ENCODE measurements at regions not wholly inside any gene's neighbourhood (a gene's known extent, or its start where the extent isn't known, plus 50 kb on each side); places are given as distances from the start of the nearest gene placed in this dataset.
A peak's percentile ranks its signal among the peaks of the same experiment; 100 is the strongest.

DNA sequence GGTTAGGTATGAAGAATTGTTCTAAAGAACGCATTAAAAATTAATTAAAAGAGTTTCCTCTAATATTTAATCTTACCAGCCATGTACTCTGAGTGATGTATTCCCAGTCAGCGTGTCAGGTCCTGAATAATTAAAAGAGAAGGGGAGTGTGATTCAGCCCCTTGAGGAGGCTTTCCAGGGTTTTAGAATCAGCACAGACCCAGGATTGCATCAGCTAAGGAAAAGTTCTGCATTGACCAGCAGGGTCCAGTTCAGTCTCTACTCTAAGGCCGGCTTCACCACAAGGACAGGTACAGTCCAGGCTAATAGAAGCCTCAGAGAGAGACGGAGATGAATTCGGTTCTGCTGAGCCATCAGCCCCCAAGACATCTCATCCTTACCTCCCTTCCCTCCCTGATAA lies 499.5 kb upstream of the PROK2 start:
- Mint-ChIP-seq H3K36me3 (ENCODE audit: insufficient read depth) (peaks cover 3% of the 10 kb centered on the region), H3K27ac (no peak overlapping the region), H3K9me3 (peaks cover 3 to 7% of the 10 kb centered on the region in 2 donors), H3K4me1 (ENCODE audit: low read depth in 2 of 2) (no peaks in the 10 kb centered on the region), H3K27me3 (peaks cover 37 to 76% of the 10 kb centered on the region in 2 donors), H3K4me3 (no peak overlapping the region)
- no peak for ATAC-seq (replicated peaks)
- no peak for DNase-seq

DNA sequence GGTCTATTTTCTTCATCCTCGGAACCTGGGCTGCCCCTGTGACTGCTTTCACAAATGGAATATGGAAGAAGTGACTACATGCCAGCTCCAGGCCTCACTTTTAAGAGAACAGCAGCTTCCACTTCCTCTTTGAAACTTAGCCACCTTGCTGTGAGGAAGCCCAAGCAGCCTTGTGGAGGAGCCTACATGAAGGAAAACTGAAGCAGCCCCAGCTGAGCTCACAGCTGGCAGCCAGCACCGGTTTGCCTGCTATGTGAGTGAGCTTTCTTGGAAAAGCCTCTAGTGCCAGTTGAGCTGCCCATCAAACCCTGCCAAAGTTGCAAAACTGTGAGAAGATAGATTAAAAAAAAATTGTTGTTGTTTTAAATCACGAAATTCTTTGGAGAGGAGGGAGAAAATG lies 498.0 kb upstream of the PROK2 start:
- ATAC-seq (replicated peaks): no peak
- H3K27me3 Mint-ChIP-seq: peaks cover 37 to 72% of the 10 kb centered on the region in 2 donors
- no peak overlapping the region for H3K27ac Mint-ChIP-seq
- H3K9me3 Mint-ChIP-seq: peaks cover 3 to 7% of the 10 kb centered on the region in 2 donors
- no peak overlapping the region for H3K4me3 Mint-ChIP-seq
- H3K36me3 Mint-ChIP-seq (ENCODE audit: insufficient read depth): peaks cover 3% of the 10 kb centered on the region
- DNase-seq: no peak
- no peaks in the 10 kb centered on the region for H3K4me1 Mint-ChIP-seq (ENCODE audit: low read depth in 2 of 2)

DNA sequence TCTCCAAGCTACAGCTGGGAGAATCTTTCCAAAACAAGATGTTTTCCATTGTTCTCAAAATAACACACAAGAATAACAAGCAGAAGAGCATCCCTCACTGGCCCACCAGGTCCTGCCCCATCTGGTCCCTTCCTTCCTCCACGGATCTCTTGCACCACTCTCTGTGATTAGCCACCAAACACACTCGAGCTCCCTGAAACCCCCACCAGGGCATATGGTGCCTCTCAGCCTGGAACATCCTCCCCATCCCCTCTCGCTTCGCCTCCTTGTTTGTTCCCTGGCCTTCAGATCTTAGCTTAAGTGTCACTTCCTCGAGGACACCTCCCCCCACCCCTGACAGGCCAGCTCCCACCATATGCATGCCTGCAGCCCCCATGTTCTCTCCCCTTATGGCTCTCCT lies 496.6 kb upstream of the PROK2 start:
- ATAC-seq (replicated peaks) (no peak), DNase-seq (no peak)
- H3K4me1 Mint-ChIP-seq (ENCODE audit: low read depth in 2 of 2): no peaks in the 10 kb centered on the region
- peaks cover 30 to 69% of the 10 kb centered on the region in 2 donors for H3K27me3 Mint-ChIP-seq
- H3K9me3 Mint-ChIP-seq: peaks cover 3 to 7% of the 10 kb centered on the region in 2 donors
- peaks cover 3% of the 10 kb centered on the region for H3K36me3 Mint-ChIP-seq (ENCODE audit: insufficient read depth)
- H3K4me3 Mint-ChIP-seq: no peak overlapping the region
- no peak overlapping the region for H3K27ac Mint-ChIP-seq

DNA sequence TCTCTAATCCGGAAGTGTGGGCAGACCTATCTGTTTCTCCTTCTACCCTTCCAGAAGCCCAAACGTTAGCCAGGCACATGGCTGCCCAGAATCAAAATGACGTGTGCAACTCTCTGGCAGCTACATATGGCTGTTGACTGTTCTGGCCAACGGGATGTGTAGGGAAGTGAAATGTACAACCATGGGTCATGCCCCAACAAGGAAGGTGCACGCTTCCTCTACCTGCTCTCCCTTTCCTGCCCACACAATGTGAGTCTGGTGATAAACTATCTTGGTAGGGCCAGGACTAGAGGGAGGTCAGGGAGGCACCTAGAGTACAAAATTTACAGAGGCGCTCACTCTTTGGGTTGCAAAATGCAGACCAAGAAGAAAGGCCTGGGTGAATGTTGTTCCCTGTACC lies 495.9 kb upstream of the PROK2 start:
- H3K27me3 Mint-ChIP-seq: peaks cover 28 to 62% of the 10 kb centered on the region in 2 donors
- no peaks in the 10 kb centered on the region for H3K4me1 Mint-ChIP-seq (ENCODE audit: low read depth in 2 of 2)
- H3K4me3 Mint-ChIP-seq: no peak overlapping the region
- no peak for DNase-seq
- no peak for ATAC-seq (replicated peaks)
- H3K36me3 Mint-ChIP-seq (ENCODE audit: insufficient read depth): peaks cover 3% of the 10 kb centered on the region
- no peak overlapping the region for H3K27ac Mint-ChIP-seq
- peaks cover 3 to 7% of the 10 kb centered on the region in 2 donors for H3K9me3 Mint-ChIP-seq

DNA sequence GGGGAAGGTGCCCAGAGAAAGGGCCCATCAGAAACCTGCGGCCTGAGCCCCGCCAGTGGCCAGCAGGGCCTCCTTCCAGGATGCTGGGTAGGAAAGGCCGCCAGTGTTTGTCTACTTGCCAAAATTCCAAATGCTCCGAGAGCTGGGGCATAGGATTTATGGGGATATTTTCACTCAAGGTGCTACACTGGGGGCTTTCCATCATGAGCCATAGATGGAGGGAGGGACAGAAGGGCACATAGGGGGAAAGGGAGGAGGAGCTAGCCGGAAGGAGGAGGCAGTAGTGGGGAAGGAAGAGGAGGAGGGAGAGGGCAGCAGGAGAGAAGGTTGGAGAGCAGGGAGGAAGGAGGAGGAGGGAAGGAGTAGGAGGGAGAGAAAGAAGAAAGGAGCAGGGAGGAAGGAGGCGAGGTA lies 494.7 kb upstream of the PROK2 start:
- no peak for ATAC-seq (replicated peaks)
- peaks cover 0 to 3% of the 10 kb centered on the region in 2 donors for H3K4me1 Mint-ChIP-seq (ENCODE audit: low read depth in 2 of 2)
- H3K27me3 Mint-ChIP-seq: peaks cover 28 to 54% of the 10 kb centered on the region in 2 donors
- peaks cover 3 to 7% of the 10 kb centered on the region in 2 donors for H3K9me3 Mint-ChIP-seq
- DNase-seq: no peak
- no peak overlapping the region for H3K4me3 Mint-ChIP-seq
- no peak overlapping the region for H3K27ac Mint-ChIP-seq
- H3K36me3 Mint-ChIP-seq (ENCODE audit: insufficient read depth): no peaks in the 10 kb centered on the region

DNA sequence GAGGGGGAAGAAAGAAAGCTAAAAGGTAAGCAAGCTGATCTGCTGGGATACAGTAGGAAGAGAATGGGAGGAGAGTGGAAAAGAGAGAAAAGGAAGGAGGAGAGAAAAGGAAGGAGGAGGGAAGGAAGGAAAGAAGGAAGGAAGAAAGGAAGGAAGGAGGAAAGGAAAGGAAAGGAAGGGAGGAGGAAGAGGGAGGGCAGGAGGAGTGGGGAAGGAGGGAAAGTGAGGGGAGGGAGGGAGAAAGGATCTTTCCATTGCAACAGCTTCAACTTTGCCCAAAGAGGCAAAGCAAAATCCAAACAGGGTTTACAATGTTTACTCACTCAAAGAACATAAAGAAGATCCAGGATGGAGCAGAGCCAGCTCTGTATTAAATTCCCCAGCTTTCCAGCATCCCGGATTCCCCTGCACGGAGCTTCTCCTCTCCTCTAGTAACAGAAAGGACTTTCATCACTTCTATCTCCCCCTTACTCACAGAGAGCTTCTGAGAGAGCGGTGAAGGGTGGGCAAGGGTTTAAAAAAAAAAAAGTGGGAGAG lies 494.2 kb upstream of the PROK2 start:
- Mint-ChIP-seq H3K4me1 (ENCODE audit: low read depth in 2 of 2) (peaks cover 0 to 3% of the 10 kb centered on the region in 2 donors), H3K9me3 (peaks cover 3 to 7% of the 10 kb centered on the region in 2 donors), H3K27ac (no peak overlapping the region), H3K4me3 (no peak overlapping the region), H3K27me3 (peaks cover 28 to 54% of the 10 kb centered on the region in 2 donors), H3K36me3 (ENCODE audit: insufficient read depth) (no peaks in the 10 kb centered on the region)
- ATAC-seq (replicated peaks): no peak
- no peak for DNase-seq

DNA sequence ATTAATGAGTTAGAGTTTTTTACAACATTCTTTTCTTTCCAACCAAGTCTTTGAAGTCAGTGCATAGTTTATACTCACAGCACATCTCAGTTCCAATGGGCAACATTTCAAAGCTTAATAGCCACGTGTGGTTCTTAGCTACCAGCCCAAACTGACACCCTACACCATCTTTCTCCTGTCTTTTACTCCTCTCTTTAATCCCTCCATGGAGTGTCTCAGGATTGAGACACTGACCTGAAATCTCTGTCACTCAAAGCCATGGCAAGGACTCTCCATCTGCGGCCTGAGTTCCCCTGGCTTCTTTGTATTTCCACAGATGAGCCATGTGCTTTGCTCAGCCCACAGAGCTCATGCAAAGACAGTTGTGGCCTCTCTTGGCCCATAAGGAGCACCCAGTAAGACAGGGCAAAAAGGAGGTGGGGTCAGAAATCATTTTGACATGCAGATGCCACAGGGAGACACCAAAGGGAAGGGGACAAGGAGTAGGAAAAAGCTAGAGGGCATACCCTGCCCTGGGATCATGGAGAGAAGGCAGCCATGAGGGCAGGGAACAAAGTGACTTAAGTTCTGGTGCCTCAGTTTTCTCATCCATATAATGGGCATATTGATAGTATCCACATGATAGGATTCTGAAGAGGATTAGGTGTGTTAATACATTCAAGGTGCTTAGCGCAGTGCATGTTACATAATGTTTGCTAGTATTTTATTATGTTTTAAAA lies 493.6 kb upstream of the PROK2 start:
- Mint-ChIP-seq H3K27ac (no peak overlapping the region), H3K4me1 (ENCODE audit: low read depth in 2 of 2) (peaks cover 0 to 3% of the 10 kb centered on the region in 2 donors), H3K27me3 (peaks cover 28 to 54% of the 10 kb centered on the region in 2 donors), H3K36me3 (ENCODE audit: insufficient read depth) (no peaks in the 10 kb centered on the region), H3K4me3 (no peak overlapping the region), H3K9me3 (peaks cover 3 to 7% of the 10 kb centered on the region in 2 donors)
- DNase-seq (no peak), ATAC-seq (replicated peaks) (no peak)

DNA sequence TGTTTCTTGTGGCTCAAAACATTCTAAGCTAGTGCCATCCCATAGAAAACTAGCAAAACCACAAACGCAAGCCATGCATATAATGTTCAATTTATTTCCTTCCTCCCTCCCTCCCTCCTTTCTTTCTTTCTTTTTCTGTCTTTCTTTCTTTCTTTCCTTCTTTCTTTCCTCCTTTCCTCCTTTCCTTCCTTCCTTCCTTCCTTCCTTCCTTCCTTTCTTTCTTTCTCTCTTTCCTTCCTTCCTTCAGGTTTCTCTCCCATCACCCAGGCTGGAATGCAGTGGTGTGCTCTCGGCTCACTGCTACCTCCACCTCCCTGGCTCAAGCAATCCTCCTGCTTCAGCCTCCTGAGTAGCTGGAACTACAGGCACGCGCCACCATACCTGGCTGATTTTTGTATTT lies 492.8 kb upstream of the PROK2 start:
- ATAC-seq (replicated peaks): no peak
- peaks cover 0 to 3% of the 10 kb centered on the region in 2 donors for H3K4me1 Mint-ChIP-seq (ENCODE audit: low read depth in 2 of 2)
- H3K27me3 Mint-ChIP-seq: peaks cover 28 to 47% of the 10 kb centered on the region in 2 donors
- H3K36me3 Mint-ChIP-seq (ENCODE audit: insufficient read depth): no peaks in the 10 kb centered on the region
- H3K9me3 Mint-ChIP-seq: peaks cover 3 to 7% of the 10 kb centered on the region in 2 donors
- no peak overlapping the region for H3K4me3 Mint-ChIP-seq
- no peak for DNase-seq
- no peak overlapping the region for H3K27ac Mint-ChIP-seq

DNA sequence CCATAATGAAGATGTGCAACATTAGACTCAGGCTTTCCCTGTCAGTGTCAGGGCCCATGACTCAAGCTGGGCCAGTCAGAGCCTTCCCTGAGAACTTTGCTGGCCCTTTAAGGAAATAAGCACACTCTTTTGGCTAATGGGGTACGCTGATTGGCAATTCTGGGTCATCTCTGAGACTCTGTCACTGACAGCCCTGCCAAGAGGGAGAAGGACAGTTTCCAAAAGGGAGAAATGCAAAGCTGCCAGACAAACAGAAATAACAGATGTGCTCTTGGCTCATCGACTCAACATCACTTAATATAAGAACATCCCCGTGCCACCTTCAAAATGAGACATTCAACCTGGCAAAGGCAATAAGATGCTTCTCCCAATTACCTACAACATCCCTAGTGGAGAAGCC lies 491.9 kb upstream of the PROK2 start:
- Mint-ChIP-seq H3K36me3 (ENCODE audit: insufficient read depth) (no peaks in the 10 kb centered on the region), H3K27ac (no peak overlapping the region), H3K4me1 (ENCODE audit: low read depth in 2 of 2) (peaks cover 0 to 3% of the 10 kb centered on the region in 2 donors), H3K4me3 (no peak overlapping the region), H3K9me3 (peaks cover 0 to 1% of the 10 kb centered on the region in 2 donors), H3K27me3 (peaks cover 25 to 40% of the 10 kb centered on the region in 2 donors)
- ATAC-seq (replicated peaks): no peak
- DNase-seq: no peak

DNA sequence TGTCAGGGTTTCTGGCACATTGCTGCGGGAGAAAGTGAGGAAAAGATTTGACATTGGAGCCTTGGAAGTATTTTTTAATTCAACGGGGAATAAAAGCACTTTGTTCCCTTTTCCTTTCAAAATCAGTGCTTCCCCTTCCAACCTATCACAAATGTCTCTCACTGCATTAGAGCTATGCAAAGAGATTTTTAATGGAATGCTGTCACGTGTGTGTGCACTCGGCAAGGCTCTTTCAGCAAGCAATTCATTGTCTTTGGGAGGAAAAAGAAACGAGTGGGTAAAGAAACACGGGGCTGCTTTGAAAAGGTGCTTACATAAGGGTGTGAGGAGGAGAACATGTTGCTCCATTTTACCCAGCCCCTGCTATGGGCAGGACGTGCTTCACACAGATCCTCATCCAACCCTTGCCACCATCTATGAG lies 490.4 kb upstream of the PROK2 start:
- no peak for ATAC-seq (replicated peaks)
- Mint-ChIP-seq H3K36me3 (ENCODE audit: insufficient read depth) (no peaks in the 10 kb centered on the region), H3K4me3 (no peak overlapping the region), H3K27ac (no peak overlapping the region), H3K4me1 (ENCODE audit: low read depth in 2 of 2) (peaks cover 0 to 3% of the 10 kb centered on the region in 2 donors), H3K9me3 (no peaks in the 10 kb centered on the region), H3K27me3 (peaks cover 17 to 33% of the 10 kb centered on the region in 2 donors)
- DNase-seq: no peak

DNA sequence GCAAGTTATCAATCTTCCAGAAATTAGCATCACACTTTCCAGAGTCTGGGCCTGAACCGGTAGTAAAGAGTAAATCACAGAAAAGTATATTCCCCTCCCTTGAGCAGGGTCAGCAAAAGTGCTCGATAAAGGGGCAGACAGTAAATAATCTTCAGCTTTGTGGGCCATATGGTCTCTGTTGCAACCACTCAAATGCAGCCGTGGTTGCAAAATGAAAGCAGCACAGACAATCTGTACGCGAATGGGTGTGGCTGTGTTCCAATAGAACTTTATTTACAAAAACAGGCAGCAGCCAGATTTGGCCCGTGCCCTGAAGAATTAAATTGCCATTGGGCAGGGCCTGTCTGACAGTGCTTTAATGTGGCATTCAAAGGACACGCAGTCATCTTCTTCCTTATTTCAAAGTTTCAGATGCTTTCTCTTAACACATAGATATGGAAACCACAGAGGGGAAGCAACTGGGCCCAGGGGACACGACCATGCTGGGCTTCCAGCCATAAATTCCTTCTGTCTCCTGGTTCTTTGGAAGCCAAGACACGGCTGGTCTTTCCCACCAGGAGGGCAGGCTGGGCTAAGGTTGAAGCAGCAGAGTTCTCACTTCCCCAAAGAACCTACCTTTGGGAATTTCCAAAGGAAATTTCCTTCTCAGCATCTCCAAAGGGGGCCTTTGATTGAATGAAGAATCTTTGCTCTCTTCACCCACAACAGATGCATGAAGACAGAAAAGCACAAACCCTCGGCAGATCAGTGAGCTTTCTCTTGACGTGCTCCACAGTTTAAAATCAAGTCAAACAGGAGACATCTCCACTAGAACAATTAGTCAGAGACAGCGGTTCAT lies 489.8 kb upstream of the PROK2 start:
- H3K27ac Mint-ChIP-seq: no peak overlapping the region
- peaks cover 14 to 31% of the 10 kb centered on the region in 2 donors for H3K27me3 Mint-ChIP-seq
- peak; percentile 33 for ATAC-seq (replicated peaks)
- no peak for DNase-seq
- H3K4me3 Mint-ChIP-seq: peak overlapping the region in 1 of 2 donors; percentile 34
- H3K4me1 Mint-ChIP-seq (ENCODE audit: low read depth in 2 of 2): peaks cover 0 to 5% of the 10 kb centered on the region in 2 donors
- no peaks in the 10 kb centered on the region for H3K36me3 Mint-ChIP-seq (ENCODE audit: insufficient read depth)
- no peaks in the 10 kb centered on the region for H3K9me3 Mint-ChIP-seq

DNA sequence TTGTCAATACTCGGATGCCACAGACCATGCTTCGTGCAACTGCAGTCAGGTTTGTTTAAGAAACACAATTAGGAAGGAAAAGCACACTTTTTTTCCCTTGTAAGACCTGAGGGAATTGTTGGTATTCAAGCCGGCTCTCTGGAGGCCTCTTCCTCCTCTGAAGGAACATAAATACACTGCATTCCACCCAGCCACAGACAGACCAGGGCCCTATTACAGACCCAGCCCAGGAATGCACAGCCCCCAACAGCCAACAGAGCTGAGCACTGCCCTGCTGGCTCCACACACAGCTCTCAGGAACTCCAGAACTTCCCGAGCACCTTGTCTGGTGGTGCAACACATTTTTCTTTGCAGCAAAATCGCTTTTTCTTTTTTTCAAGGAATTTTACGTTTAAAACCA lies 488.7 kb upstream of the PROK2 start:
- peaks cover 0 to 5% of the 10 kb centered on the region in 2 donors for H3K4me1 Mint-ChIP-seq (ENCODE audit: low read depth in 2 of 2)
- peaks cover 4 to 20% of the 10 kb centered on the region in 2 donors for H3K27me3 Mint-ChIP-seq

DNA sequence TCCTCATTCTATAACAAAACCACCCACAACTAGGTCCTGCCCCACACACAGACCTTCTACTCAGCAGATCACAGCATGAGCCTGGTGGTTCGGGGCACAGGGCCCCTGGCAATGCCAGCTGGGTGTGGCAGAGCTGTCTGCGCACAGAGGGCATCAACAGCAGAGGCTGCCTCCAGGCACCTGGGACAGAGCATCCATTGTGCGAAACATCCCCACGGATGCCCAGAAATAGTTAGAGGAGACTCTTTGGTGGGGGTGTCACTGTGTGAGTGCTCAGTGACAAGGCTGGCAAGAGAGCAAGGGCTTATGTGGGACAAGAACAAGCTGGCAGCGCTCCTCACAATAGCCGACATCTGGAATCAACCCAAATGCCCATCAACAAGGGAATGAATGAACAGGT lies 487.4 kb upstream of the PROK2 start:
- Mint-ChIP-seq H3K4me1 (ENCODE audit: low read depth in 2 of 2) (peaks cover 0 to 5% of the 10 kb centered on the region in 2 donors), H3K27me3 (peaks cover 0 to 17% of the 10 kb centered on the region in 2 donors), H3K36me3 (ENCODE audit: insufficient read depth) (no peaks in the 10 kb centered on the region), H3K4me3 (no peak overlapping the region), H3K27ac (no peak overlapping the region), H3K9me3 (no peaks in the 10 kb centered on the region)
- ATAC-seq (replicated peaks): no peak
- DNase-seq: no peak

More for the DNA sequence above, 488.7 kb upstream of the PROK2 start:
- H3K27ac Mint-ChIP-seq: peak overlapping the region in 1 of 2 donors; percentile 11
- DNase-seq: no peak
- no peak overlapping the region for H3K4me3 Mint-ChIP-seq
- no peaks in the 10 kb centered on the region for H3K9me3 Mint-ChIP-seq
- H3K36me3 Mint-ChIP-seq (ENCODE audit: insufficient read depth): no peaks in the 10 kb centered on the region
- ATAC-seq (replicated peaks): no peak

Data from effector memory CD8-positive, alpha-beta T cell (primary cell).